Posterior cingulate gyrus (tissue), 11 donors: ENCODE measurements at regions not wholly inside any gene's neighbourhood (a gene's known extent, or its start where the extent isn't known, plus 50 kb on each side); places are given as distances from the start of the nearest gene placed in this dataset.
"Not testable (repeated sequence)": the region's sequence is repeated elsewhere in the genome, so short reads cannot be mapped to it uniquely, and the experiment has no call there.

ENCODE experiments used
- DNase-seq, 10 donors: peaks; one replicate each; pipeline versions ENCODE4 v3.0.0 to v3.0.0-alpha.2; 2020 to 2021; ENCODE audit warnings: mixed read lengths in 3 of 10
- intact Hi-C: fragments of 100-400 bp; cut with DNase I; formaldehyde crosslinking; loops from one replicate; pipeline ENCODE4 v1.15.1; 2023

DNA sequence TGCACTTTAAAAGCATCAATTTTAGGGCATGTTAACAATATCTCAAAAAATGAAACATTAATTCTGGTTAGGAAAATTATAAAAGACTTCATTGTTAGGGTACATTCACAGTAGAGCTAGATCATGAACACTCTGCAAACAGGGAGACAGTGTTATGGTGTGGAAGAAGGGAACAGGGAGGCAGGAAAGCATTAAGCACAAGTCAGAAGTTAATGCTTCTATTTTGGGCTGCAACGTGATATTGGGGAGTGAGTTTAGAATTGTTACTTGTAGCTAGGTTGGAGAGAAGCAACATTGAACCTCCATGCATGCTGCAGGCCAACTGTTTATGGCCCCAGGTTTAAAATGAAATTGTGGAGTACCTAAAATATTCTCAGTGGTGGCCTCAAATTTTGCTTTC, 278.1 kb upstream of the NMUR2 start:
- intact Hi-C loops: no loop called here
- DNase-seq: no peak

DNA sequence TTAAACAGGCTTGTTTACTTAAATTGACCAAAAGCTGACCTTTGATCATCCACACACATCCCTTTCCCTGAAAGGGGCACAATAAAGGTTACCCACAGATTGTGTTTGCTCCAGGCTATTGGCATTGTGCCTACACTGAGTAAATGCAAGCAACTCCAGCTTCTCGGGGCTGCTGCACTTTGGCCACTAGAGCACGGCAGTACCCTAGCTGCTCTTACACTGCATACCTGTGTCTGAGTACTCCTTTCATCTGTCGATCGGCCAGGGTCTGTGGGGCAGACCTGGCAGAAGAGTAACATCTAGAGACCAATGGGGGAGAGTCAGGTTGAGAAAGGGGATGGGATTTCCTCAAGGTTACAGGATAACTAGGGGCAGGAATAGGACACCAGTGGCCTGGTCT, 281.9 kb upstream of the NMUR2 start:
- DNase-seq: no peak
- intact Hi-C loops: no loop called here

DNA sequence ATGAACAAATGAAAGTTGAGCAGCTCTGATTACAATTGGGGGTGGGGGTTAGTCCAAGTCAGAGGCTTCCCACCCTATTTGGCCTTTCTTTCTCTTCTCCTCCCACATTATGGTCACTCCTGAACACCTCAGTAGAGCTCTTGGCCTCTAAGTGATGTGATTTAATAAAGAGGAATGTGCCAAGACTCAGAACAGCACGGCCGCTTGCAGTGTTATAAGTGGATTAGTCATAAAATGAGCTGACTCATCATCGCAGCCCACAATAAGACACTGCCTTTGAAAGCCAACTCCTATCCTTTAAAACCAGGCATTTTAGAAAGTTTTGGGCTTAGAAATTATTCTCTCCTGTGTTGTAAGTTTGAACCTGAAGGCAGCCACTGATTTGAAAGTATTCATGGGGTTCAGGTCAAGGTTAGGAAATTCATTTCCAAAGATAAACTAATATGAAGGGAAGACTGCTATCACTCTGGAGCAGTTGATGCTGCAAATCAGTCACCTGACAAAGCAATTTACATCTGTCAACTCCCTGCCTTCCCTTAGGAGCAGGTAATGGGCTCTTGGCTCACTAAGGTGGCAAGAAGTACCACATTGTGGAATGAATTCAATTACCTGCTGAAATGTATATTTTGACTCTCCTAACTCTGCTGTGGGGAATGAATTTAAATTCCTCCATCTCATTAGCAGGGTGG, 283.6 kb upstream of the NMUR2 start:
- peak in 4 of 10 donors; percentile 8 to 76 (median 34) for DNase-seq
- intact Hi-C loops: no loop called here

DNA sequence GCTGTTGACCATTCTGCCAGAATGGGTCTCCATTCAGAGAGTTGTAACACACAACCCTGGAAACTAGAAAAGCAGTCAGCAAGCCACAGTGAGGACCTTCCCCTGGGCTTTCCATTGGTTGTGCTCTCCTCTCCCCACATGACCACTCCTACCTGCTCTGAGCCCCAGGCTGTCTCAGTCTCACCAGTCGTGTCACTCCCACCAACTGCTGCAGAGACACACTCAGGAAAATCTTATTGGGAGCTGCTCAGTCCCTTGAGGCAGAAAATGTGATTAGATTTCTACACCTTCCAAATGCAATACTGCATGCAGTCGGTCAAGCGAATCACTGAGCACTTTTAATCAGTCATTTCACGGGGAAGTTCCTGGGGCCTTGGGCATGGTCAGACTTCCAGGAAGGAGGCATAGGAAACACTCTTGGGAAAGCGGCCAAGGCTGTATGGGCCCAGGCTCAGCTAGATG, 284.2 kb upstream of the NMUR2 start:
- intact Hi-C loops: no loop called here
- DNase-seq: peak in 1 of 10 donors; percentile 59

DNA sequence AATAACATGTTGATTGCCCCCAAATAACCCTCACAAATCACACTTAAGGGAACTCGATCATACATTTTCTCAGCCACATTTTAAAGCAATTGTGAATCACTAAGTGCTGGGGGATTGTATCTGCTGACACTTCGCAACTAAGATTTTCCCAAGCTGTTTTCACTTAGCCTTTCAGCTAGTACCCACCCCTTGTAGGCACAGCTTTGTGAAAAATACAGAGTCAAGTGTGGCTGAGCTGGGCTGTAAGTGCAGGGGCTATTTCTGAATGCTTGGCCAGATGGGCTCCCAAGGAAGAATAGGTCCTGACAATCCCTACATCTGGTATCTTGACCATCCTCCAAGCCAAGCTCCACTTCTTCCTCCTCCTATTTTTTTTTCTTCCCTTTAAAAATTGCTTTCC, 289.2 kb upstream of the NMUR2 start:
- DNase-seq: no peak
- intact Hi-C loops: no loop called here

DNA sequence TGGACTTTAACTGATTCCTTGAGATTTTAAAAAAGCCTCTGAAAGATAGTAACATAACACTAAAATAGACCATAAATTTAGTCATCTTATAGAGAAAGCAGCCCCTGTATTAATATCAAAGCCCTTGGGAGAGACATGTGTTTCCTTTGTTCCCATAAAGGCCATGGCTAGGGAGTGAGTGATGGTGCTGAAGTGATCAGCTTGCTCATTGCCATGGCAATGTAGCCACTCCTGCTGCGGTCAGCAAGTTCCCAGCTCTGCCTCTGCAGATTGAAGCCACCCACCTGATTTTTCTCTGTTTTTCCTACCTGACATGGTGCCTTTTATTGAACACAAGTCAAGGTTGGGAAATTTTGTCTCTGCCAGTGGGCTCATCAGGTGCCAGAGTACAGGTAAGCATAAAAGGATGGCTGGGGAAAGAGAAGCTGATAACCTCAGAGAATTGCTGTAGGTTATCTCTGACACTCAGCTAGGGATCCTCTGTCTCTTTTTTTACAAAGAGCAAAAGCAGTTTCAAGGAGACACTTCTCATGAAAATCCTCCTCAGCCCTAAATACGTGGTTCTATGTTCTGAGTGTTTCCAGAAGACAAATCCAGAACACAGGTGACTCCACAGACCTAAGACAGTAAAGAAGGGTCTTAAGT, 296.3 kb upstream of the NMUR2 start:
- intact Hi-C loops: no loop called here
- no peak for DNase-seq

DNA sequence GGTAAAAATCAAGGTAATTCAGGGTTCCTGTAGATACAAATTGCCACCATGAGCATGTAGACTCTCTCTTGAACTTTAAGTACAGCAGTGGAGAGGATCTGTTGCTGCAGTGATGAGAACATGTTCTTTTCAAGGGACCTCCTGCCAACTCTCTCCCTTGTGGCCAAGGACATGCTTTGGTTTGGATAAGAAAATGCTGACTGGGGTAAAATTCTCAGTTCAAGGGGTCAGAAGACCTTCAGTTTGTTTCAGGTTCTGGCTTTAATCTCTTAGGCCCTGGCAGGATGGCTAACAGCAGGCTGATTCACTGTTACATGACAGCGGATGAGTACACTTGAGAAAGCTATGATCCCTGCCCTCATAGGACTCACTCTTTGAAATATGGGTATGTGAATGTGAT, 299.2 kb upstream of the NMUR2 start:
- intact Hi-C loops: no loop called here
- DNase-seq: no peak

DNA sequence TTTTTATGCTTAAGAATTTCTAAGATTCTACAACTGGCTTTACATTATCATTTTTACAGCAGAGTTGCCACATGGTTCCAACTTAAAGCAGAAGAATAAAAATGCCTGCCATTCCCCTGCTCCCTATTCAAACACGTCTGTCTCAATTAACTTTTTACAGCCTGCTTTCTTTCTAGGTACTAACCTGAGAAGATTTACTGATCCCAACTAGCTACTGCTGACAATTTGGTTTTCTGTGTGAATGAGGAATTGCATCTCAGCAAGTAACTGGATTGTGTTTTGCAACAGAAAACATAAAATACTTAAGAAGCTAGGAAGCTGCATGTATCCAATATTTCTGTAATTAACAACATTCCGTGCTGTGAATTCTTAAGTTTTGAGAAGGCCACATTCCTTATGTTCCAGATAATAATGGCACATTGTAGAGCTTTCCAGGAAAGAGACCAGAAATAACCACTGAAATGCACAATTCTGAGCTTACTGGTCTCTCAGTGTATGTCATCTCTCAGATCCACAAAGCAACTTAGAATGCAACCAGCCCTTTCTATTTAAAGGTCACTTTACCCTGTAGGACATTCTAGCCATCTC, 306.8 kb upstream of the NMUR2 start:
- intact Hi-C loops: no loop called here
- DNase-seq: no peak

DNA sequence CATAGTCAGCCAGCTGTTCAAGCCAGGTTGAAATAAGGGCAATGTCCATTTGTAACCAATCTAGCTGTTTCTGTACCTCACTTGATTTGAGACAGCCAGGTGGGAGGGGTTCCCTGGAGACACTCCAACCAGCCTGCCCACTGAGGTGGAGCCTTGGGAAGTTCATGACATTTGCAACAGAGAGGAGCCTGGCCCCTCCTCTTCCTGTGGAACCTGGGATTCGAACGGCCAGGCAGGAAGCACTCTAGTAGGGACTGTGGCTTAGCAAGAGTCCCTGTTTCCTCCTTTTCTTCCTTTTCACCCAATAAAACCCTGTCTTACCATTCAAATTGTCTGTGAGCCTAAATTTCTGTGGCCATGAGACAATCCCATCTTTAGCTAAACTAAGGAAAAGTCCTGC, 312.3 kb upstream of the NMUR2 start:
- intact Hi-C loops: no loop called here
- peak in 1 of 10 donors; percentile 78 for DNase-seq

DNA sequence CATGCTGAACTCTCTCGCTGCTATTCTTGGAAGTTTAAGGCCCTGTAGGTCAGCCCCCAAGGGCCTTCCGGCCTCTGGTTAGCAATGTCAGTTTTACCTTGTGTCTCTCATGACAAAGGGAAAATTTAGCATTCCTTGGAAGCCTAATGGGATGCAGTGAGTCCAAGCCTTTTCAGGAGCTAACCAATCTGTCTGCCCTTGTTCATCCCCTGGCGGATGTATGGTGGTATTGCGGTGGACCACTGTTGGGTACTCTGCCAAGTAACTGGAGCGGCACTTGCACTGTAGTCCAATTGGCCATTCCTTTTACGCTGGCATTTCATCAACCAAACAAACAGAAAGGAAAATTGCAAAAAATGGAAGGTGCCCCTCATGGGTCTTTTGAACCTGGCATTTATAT, 318.4 kb upstream of the NMUR2 start:
- no peak for DNase-seq
- intact Hi-C loops: no loop called here

DNA sequence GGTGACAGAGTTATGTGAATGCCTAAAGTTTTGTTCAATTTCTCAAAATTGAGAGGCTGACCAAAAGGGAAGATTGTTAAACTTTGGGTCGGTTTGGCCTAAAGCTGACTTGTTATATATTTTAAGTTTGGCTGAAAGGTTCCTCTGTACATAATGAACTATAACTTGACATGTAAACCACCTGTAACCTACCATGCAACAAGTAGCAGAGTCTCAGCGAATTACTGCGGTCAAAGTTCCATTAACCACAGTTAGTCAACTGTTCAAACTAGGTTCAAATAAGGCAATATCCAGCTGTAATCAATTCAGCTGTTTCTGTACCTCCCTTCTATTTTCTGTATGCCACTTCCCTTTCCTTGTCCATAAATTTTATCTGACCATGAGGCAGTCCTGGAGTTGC, 325.1 kb upstream of the NMUR2 start:
- DNase-seq: no peak
- intact Hi-C loops: no loop called here

DNA sequence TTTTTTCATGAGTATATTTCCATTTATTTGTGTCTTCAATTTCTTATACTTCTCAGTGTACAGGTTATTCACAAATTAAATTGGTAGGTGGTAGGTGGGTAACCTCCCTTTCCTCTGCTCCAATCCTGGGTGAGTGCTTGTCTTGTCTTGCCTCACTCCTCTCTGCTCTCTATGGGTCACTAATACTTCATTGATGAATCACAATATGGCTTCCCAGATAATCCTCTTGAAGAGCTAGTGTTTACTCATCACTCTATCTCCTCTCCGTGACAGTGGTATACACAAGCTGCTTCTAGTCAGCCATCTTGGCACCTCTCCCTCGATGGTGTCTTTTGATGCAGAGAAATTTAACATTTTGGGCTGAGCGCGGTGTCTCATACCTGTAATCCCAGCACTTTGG, 331.8 kb upstream of the NMUR2 start:
- intact Hi-C loops: no loop called here
- DNase-seq: peak in 1 of 10 donors; percentile 35

DNA sequence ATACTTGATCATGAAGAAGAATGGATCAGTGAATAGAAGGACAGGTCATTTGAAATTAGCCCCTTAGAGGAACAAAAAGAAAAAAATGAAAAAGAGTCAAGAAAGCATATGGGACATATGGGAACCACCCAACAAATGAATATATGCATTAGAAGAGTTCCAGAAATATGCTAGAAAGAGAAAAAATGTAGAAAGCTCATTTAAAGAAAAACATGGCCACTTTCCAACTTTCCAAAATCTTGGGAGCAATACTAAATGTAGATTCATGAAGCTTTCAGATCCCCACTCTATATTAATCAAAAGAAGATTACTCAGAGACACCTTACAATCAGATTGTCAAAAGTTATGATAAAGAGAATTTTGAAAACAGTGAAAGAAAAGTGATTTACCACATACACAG, 334.8 kb upstream of the NMUR2 start:
- intact Hi-C loops: no loop called here
- no peak for DNase-seq

DNA sequence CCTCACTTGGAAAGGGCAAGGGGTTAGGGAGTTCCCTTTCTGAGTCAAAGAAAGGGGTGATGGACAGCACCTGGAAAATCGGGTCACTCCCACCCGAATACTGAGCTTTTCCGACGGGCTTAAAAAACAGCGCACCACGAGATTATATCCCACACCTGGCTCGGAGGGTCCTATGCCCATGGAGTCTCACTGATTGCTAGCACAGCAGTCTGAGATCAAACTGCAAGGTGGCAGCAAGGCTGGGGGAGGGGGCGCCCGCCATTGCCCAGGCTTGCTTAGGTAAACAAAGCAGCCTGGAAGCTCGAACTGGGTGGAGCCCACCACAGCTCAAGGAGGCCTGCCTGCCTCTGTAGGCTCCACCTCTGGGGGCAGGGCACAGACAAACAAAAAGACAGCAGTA, 336.0 kb upstream of the NMUR2 start:
- intact Hi-C loops: not testable (repeated sequence)
- DNase-seq: peak in 2 of 10 donors; percentile 32 to 78

DNA sequence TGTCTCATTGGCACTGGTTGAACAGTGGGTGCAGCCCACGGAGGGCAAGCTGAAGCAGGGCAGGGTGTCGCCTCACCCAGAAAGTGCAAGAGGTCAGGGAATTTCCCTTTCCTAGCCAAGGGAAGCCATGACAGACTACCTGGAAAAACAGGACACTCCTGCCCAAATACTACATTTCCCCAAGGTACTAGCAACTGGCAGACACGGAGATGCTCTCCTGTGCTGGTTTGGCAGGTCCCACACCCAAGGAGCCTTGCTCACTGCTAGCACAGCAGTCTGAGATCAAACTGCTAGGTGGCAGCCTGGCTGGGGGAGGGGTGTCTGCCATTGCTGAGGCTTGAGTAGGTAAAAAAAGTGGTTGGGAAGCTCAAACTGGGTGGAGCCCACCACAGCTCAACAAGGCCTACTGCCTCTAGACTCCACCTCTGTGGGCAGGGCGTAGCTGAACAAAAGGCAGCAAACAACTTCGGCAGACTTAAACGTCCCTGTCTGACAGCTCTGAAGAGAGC, 382.7 kb upstream of the NMUR2 start:
- DNase-seq: peak in 1 of 10 donors; percentile 65
- intact Hi-C loops: not testable (repeated sequence)

DNA sequence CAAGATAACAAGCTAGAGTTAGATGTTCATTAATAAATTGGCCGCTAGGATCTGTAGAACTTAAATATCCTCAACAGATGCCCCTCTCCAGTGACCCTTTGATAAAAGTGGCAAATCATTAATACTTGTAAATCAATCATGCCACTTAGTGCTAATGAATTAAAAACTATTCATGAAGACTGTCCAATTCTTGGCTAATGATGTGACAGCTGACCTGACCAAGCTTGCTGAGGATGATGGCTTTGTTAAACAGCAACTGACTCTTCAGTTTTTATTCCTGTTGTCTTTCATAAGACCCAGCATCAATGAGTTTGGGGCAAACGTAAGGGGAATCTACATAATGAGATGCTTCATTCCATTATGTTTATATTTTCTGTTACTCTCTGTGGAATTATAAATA, 396.8 kb upstream of the NMUR2 start:
- intact Hi-C loops: no loop called here
- no peak for DNase-seq

DNA sequence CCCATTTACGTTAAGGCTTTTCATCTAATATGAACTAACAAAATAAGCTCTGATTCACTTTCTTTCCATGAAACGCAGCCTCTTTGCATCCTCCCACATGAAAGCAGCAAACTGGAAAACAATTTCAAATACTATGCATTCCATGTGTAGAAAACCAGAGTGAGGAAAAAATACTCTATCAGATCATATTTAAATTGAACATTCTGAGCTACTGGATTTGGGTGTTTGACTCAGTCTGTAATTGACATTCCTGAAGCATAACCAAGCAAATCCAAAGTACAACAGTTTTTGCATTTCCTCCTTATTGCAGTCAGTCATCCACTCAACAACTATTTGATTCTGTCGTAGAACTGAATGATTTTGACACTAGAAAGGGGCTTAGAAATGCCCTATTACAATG, 399.1 kb upstream of the NMUR2 start:
- no peak for DNase-seq
- intact Hi-C loops: no loop called here

DNA sequence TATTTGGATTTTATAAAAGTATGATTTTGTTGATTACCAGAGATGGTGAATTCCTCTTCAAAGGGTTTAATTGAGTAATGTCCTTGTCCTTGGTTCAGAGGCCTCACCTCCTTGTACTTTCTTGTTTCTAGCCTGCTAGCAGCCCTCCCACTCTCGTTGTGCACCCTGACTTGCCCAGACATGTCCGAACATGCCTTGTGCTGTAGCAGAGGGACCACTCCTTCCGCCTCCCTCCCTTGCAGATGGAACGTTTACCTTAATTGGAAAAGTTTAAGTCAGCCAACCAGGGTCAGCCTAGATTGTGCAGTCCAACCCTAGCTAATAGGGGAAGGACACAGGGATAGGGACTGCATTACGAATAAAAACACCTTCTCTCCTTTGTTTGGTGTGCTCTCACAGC, 406.9 kb upstream of the NMUR2 start:
- DNase-seq: no peak
- intact Hi-C loops: no loop called here

DNA sequence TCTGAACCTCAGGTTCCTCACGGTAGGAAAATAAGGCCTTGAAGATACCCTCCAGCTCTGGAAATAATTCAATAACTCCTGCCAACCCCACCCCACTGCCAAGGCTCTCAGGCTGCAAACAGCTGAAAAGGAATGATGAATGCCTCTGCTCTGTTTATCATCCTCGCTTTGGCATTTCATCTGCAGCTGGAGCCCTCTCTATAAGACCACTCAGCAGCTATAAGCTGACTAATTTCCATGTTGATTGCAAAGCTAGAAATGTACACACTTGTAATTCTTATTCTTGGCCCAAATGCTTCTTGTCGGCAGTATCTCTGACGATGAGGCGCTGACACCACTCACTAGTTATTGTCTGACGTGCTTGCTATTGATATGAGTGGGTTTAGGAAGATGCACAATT, 408.4 kb upstream of the NMUR2 start:
- DNase-seq: peak in 2 of 10 donors; percentile 18 to 22
- intact Hi-C loops: no loop called here

DNA sequence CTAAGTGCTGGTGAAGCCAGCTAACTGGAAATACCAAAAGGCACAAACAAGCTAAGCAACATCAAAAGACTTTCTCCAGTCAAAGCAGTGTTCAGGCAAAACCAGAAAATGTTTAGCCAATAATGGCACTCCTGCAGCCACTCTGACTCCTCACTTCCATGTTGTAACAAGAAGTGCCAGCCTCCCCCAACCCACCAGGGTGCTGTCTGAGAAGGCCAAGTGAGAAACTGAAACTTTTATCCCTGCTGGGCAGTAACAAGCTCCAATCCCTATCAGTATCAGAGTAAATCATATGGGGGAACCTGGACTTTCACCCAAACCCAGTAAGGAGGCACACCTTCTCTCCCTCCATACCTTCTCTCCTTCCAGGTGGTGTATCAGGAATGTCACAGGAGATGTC, 414.8 kb upstream of the NMUR2 start:
- intact Hi-C loops: no loop called here
- DNase-seq: no peak

DNA sequence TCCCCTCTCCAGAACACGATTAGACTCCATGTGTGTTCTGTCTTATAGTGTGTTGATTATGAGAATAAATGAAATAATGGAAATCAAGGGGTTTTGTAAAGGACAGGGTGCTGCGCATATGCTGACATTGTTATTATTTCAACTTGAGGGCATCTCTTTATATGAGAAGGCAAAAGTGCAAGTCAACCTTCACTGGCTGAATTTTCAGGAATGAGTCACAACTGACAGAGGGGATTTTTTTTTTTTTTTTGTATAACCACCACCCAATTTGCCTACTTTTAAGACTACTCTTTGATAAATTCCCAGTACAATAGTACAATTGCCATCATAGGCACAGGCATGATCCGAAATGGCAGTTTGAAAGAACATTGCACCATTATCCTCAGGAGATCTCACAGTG, 419.2 kb upstream of the NMUR2 start:
- intact Hi-C loops: no loop called here
- DNase-seq: no peak

DNA sequence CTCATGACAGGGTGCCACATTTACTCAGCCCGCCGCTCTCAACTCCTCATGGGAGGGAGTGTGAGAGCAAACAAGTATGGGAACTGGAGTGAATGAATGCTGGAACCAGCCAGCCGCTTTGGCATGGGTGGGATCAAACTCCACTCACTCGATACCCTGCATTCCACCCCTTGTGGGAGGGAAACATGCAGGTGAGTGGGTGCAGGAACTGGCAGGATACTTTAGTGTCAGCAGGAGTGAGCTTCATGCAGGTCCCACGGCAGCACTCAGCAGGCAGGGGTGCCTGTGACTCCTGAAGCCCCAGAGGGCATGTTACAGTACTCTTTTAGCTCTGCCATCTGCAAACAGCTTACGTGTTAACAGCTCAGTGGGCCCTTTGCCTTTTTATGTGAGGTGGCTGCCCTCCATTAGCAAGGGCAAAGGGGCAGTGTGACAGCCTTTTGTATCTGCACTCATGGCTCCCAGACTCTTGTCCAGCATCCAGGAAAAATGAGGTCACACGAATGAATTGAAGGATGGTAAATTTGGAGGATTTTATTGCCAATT, 433.2 kb upstream of the NMUR2 start:
- intact Hi-C loops: no loop called here
- DNase-seq: peak in 2 of 10 donors; percentile 26 to 53
